ENCODE measurements at regions not wholly inside any gene's neighbourhood (a gene's known extent, or its start where the extent isn't known, plus 50 kb on each side); places are given as distances from the start of the nearest gene placed in this dataset.

DNA sequence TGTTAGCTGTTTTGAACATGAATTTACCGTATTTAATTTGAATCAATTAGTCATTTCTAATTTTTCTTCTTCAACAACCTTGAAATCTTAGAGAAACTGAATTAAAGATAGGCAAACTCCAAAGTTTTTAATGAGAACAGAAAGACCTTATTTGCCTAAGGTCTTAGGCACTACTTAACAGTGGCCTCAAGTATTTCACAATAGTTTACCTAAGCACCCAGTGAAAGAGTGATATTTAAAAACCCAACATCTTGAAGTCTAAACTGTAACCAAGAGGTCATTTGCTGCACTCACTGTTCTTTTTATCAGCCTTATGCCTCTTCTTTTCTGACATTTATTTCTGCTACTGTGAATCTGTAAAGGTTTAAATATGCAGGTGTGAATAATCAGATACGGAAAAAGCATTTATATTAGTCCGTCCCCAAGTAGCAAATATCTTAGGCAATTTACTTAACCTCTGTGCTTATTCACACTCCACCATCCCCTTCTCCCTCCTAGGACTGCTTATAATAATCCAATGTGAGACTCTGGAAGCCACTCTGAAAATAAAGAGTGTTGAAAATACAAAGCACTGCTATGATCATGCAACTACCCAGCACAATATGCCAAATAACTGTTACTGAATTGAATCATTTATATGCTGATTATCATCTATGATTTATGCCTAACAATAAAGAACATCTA is 105.7 kb downstream of the ELAPOR2 start:
- TF ChIP-seq CTCF (conservative IDR thresholded peaks at IDR 0.05; ENCODE audit: low read length) (no peak), EZH2phosphoT487 (IDR thresholded peaks at IDR 0.05; ENCODE audit: borderline replicate concordance) (no peak)
